ENCODE measurements at regions not wholly inside any gene's neighbourhood (a gene's known extent, or its start where the extent isn't known, plus 50 kb on each side); places are given as distances from the start of the nearest gene placed in this dataset.

DNA sequence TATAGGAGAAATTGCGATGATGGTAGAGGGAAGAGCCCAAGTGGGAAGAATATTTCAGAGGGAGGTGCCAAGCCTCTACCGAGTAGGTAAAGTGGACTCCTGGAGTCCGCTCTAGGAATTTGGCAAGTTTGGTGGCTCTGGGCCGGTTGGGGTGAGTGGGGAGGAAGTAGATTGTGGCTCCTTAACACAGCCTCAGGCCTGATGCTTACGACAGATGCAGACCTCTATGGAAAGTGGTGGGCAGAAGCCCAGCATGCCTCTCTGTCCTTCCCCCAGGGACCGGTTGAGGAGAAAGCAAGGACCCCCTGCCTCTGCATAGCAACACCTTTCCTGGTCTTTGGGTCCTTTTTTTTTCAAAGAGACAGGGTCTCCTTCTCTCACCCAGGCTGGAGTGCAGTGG, 55.9 kb upstream of the SIAH1 start:
- WGBS, 2 donors, result 79 to 83% methylated on average over 5 to 6 of the region's 6 CpGs
- H3K27me3 ChIP-seq, result peaks cover 0 to 2% (median 0%) of the 10 kb centered on the region in 4 donors
- TF ChIP-seq, protein P1, sequence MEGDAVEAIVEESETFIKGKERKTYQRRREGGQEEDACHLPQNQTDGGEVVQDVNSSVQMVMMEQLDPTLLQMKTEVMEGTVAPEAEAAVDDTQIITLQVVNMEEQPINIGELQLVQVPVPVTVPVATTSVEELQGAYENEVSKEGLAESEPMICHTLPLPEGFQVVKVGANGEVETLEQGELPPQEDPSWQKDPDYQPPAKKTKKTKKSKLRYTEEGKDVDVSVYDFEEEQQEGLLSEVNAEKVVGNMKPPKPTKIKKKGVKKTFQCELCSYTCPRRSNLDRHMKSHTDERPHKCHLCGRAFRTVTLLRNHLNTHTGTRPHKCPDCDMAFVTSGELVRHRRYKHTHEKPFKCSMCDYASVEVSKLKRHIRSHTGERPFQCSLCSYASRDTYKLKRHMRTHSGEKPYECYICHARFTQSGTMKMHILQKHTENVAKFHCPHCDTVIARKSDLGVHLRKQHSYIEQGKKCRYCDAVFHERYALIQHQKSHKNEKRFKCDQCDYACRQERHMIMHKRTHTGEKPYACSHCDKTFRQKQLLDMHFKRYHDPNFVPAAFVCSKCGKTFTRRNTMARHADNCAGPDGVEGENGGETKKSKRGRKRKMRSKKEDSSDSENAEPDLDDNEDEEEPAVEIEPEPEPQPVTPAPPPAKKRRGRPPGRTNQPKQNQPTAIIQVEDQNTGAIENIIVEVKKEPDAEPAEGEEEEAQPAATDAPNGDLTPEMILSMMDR (IDR thresholded peaks at IDR 0.05), result no peak
- TF ChIP-seq POLR2A (IDR thresholded peaks at IDR 0.05), result no peak
- no peaks in the 10 kb centered on the region for H3K36me3 ChIP-seq
- intact Hi-C loops (cut with DNase I), result no loop called here
- H3K9me3 ChIP-seq, result no peaks in the 10 kb centered on the region
- H3K27ac ChIP-seq, result no peak overlapping the region
- no peak overlapping the region for H3K4me3 ChIP-seq
- DNase-seq, result no peak
- peaks cover 0 to 22% (median 7%) of the 10 kb centered on the region in 3 donors for H3K4me1 ChIP-seq

DNA sequence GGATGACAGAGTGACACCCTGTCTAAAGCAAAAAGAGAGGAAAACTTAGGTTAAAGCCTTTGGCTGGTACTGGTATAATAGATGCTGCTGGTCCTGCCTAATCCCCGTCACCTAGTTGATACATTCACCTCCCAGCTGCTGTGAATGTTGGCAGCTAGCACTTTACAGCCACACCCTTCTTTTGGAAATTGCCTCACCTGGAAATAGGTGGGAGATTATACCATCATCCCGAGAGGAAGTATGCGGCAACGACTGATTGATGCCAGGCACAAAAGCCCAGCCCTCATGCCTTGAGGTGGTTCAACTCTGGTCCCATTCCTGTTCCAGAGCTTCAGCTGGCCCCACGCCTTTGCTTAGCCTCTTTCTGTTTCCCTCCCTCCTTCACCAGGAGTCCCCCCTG, 53.2 kb upstream of the SIAH1 start:
- H3K9me3 ChIP-seq, result no peaks in the 10 kb centered on the region
- H3K36me3 ChIP-seq, result no peaks in the 10 kb centered on the region
- no peak overlapping the region for H3K4me3 ChIP-seq
- no peak for TF ChIP-seq POLR2A (IDR thresholded peaks at IDR 0.05)
- no peak for DNase-seq
- intact Hi-C loops (cut with DNase I), result no loop called here
- WGBS, 2 donors, result 26 to 48% methylated on average over 5 of the region's 5 CpGs
- H3K27me3 ChIP-seq, result peaks cover 0 to 2% (median 0%) of the 10 kb centered on the region in 4 donors
- peaks cover 0 to 13% (median 0%) of the 10 kb centered on the region in 3 donors for H3K4me1 ChIP-seq
- H3K27ac ChIP-seq, result no peak overlapping the region

DNA sequence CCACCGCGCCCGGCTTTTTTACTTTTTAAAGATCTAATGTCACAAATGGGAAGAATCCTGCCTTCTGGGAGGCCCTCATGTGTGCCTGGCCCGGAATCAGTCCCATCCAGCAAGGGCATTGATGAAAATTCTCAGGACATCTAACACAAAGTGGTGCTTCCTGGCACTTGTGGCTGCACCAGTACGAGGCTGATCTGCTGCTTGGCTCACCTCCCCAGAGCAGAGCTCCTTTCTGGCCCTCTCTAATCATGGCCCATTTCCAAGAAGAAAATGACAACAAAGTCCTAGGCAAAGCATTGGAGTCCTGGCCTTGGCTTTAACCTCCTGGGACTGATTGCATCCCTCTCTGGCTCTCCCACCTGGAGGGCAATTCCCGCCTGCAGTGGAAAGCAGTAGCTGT, 50.7 kb upstream of the SIAH1 start:
- no peak for DNase-seq
- WGBS, 2 donors, result 47 to 77% methylated on average over 2 to 6 of the region's 6 CpGs
- Histone ChIP-seq H3K36me3 (no peaks in the 10 kb centered on the region), H3K9me3 (no peaks in the 10 kb centered on the region), H3K27ac (no peak overlapping the region), H3K27me3 (peaks cover 0 to 2% (median 0%) of the 10 kb centered on the region in 4 donors), H3K4me3 (no peak overlapping the region), H3K4me1 (peaks cover 0 to 17% (median 0%) of the 10 kb centered on the region in 3 donors)
- TF ChIP-seq, protein P1 (IDR thresholded peaks at IDR 0.05), result no peak
- no peak for TF ChIP-seq POLR2A (IDR thresholded peaks at IDR 0.05)
- intact Hi-C loops (cut with DNase I), result no loop called here

DNA sequence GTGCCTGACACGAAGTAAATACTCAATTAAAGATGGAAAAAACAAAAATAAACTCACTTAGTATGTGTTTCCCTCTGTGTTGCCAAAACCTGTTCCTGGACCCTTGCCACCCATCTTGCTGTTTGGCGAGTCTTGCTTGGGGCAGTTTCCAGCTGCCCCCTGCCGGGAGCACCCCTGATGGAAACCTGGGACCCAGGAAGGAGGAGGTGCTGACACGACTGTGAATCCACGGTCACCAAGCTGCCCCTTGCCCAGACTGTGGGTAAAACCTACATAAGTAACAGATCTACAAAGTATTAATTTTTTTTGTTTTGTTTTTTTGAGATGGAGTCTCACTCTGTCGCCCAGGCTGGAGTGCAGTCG, 50.1 kb upstream of the SIAH1 start:
- intact Hi-C loops (cut with DNase I), result no loop called here
- 75 to 83% methylated on average over 6 to 7 of the region's 7 CpGs for WGBS, 2 donors
- Histone ChIP-seq H3K9me3 (no peaks in the 10 kb centered on the region), H3K27me3 (peaks cover 0 to 2% (median 0%) of the 10 kb centered on the region in 4 donors), H3K27ac (no peak overlapping the region), H3K36me3 (no peaks in the 10 kb centered on the region), H3K4me3 (no peak overlapping the region), H3K4me1 (peaks cover 0 to 17% (median 0%) of the 10 kb centered on the region in 3 donors)
- no peak for DNase-seq
- TF ChIP-seq, protein P1 (IDR thresholded peaks at IDR 0.05), result no peak
- TF ChIP-seq POLR2A (IDR thresholded peaks at IDR 0.05), result no peak

Small RNA genes in the stretch of these regions (small RNA-seq; reads per million reads assigned to genes)
- 0 reads per million in 4 donors for gene AC026470.1

Measured in esophagus squamous epithelium (tissue), 5 donors.